OCI-LY1 (cell line): ENCODE measurements at regions not wholly inside any gene's neighbourhood (a gene's known extent, or its start where the extent isn't known, plus 50 kb on each side); places are given as distances from the start of the nearest gene placed in this dataset.

ENCODE experiments used
- H2AFZ ChIP-seq: fragments of 200-600 bp; sonication (generic), shearing (Covaris generic); 2 replicates; pipeline ENCODE4 v1.6.0; 2014; ENCODE audit warnings: antibody characterized with exemption, mild to moderate bottlenecking, low read length
- H3F3A ChIP-seq: fragments of 200-600 bp; sonication (generic), shearing (Covaris generic); 2 replicates; pipeline ENCODE4 v1.6.0; 2014; ENCODE audit warnings: mild to moderate bottlenecking, antibody characterized with exemption, low read length, moderate library complexity; ENCODE audit not compliant: insufficient read depth
- H3K27ac ChIP-seq: fragments of 200-600 bp; sonication (generic); 2 replicates; pipeline ENCODE4 v1.5.1; 2014; ENCODE audit warnings: low read length, mixed run types, mild to moderate bottlenecking, low read depth; ENCODE audit not compliant: poor library complexity, severe bottlenecking
- H3K27me3 ChIP-seq: fragments of 200-600 bp; sonication (generic); 2 replicates; pipeline ENCODE4 v1.6.0; 2014; ENCODE audit warnings: antibody characterized with exemption, mild to moderate bottlenecking, low read length, moderate library complexity; ENCODE audit not compliant: insufficient read depth
- H3K36me3 ChIP-seq: fragments of 200-600 bp; sonication (generic); 2 replicates; pipeline ENCODE4 v1.6.1; 2014; ENCODE audit warnings: mild to moderate bottlenecking, antibody characterized with exemption, low read length, moderate library complexity, mixed read lengths; ENCODE audit not compliant: insufficient read depth
- H3K4me1 ChIP-seq: fragments of 200-600 bp; sonication (generic); 2 replicates; pipeline ENCODE4 v1.5.1; 2014; ENCODE audit warnings: mild to moderate bottlenecking, low read length, moderate library complexity; ENCODE audit not compliant: insufficient read depth, severe bottlenecking
- H3K4me2 ChIP-seq: fragments of 200-600 bp; sonication (generic), shearing (Covaris generic); 2 replicates; pipeline ENCODE4 v1.6.1; 2014; ENCODE audit warnings: low read length
- H3K4me3 ChIP-seq: fragments of 200-600 bp; sonication (generic); 2 replicates; pipeline ENCODE4 v1.5.1; 2014; ENCODE audit warnings: low read length, low read depth, mild to moderate bottlenecking, mixed read lengths; ENCODE audit not compliant: poor library complexity, severe bottlenecking
- H3K79me2 ChIP-seq: fragments of 200-600 bp; shearing (Covaris generic); 2 replicates; pipeline ENCODE4 v1.6.1; 2016; ENCODE audit warnings: mixed run types, low read length, mixed read lengths; ENCODE audit not compliant: insufficient read depth
- H3K9ac ChIP-seq: fragments of 200-600 bp; sonication (generic), shearing (Covaris generic); 2 replicates; pipeline ENCODE4 v1.6.1; 2014; ENCODE audit warnings: mild to moderate bottlenecking, low read length, mixed read lengths
- H3K9me2 ChIP-seq: fragments of 200-600 bp; sonication (generic), shearing (Covaris generic); 2 replicates; pipeline ENCODE4 v1.6.1; 2014; ENCODE audit warnings: low read depth, mild to moderate bottlenecking, low read length, mixed read lengths
- H3K9me3 ChIP-seq: fragments of 200-600 bp; shearing (Covaris generic); 2 replicates; pipeline ENCODE4 v1.6.1; 2014; ENCODE audit warnings: low read length, mixed read lengths
- H4K20me1 ChIP-seq: fragments of 200-600 bp; sonication (generic), shearing (Covaris generic); 2 replicates; pipeline ENCODE4 v1.6.0; 2016; ENCODE audit warnings: mild to moderate bottlenecking, low read length; ENCODE audit not compliant: insufficient read depth
- CTCF ChIP-seq: fragments of 200-600 bp; sonication (generic), shearing (Covaris generic); IDR thresholded peaks from 2 replicates; pipeline ENCODE4 v1.5.1; 2017; ENCODE audit warnings: mild to moderate bottlenecking, antibody characterized with exemption, low read length, moderate library complexity, mixed read lengths
- EZH2 ChIP-seq: fragments of 200-600 bp; sonication (generic), shearing (Covaris generic); IDR thresholded peaks from 2 replicates; pipeline ENCODE4 v1.8.0; 2017; ENCODE audit warnings: borderline replicate concordance, mixed run types, mild to moderate bottlenecking, antibody characterized with exemption, low read length, moderate library complexity, mixed read lengths

GRCh38 chr9:11743356-11743755 lies 949.8 kb upstream of the TYRP1 start:
- Histone ChIP-seq H3K9me3 (no peaks in the 10 kb centered on the region), H3K36me3 (no peaks in the 10 kb centered on the region), H3K4me1 (no peaks in the 10 kb centered on the region), H3K27ac (no peak overlapping the region), H3F3A (no peaks in the 10 kb centered on the region), H3K27me3 (no peaks in the 10 kb centered on the region), H3K79me2 (no peaks in the 10 kb centered on the region), H3K4me2 (no peak overlapping the region), H4K20me1 (no peaks in the 10 kb centered on the region), H3K9ac (no peak overlapping the region), H3K9me2 (no peaks in the 10 kb centered on the region), H2AFZ (no peak overlapping the region), H3K4me3 (no peak overlapping the region)
- TF ChIP-seq CTCF = no peak
- TF ChIP-seq EZH2 = no peak

GRCh38 chr9:11749396-11749795 lies 943.8 kb upstream of the TYRP1 start:
- no peak overlapping the region for H3K4me3 ChIP-seq
- no peak overlapping the region for H3K4me2 ChIP-seq
- H3K9ac ChIP-seq = no peak overlapping the region
- H2AFZ ChIP-seq = no peak overlapping the region
- no peaks in the 10 kb centered on the region for H3F3A ChIP-seq
- no peaks in the 10 kb centered on the region for H3K9me2 ChIP-seq
- TF ChIP-seq EZH2 (no peak), CTCF (no peak)
- H3K79me2 ChIP-seq = no peaks in the 10 kb centered on the region
- H3K27ac ChIP-seq = no peak overlapping the region
- H3K9me3 ChIP-seq = no peaks in the 10 kb centered on the region
- H3K27me3 ChIP-seq = no peaks in the 10 kb centered on the region
- no peaks in the 10 kb centered on the region for H3K4me1 ChIP-seq
- H4K20me1 ChIP-seq = no peaks in the 10 kb centered on the region
- no peaks in the 10 kb centered on the region for H3K36me3 ChIP-seq

GRCh38 chr9:11755951-11756350 lies 937.2 kb upstream of the TYRP1 start:
- H3K27ac ChIP-seq = no peak overlapping the region
- no peaks in the 10 kb centered on the region for H3F3A ChIP-seq
- no peaks in the 10 kb centered on the region for H3K9me2 ChIP-seq
- no peaks in the 10 kb centered on the region for H4K20me1 ChIP-seq
- H3K4me2 ChIP-seq = no peak overlapping the region
- H3K4me3 ChIP-seq = no peak overlapping the region
- H3K27me3 ChIP-seq = no peaks in the 10 kb centered on the region
- no peaks in the 10 kb centered on the region for H3K9me3 ChIP-seq
- H3K4me1 ChIP-seq = no peaks in the 10 kb centered on the region
- no peaks in the 10 kb centered on the region for H3K79me2 ChIP-seq
- no peak for TF ChIP-seq EZH2
- no peak for TF ChIP-seq CTCF
- H3K9ac ChIP-seq = no peak overlapping the region
- no peak overlapping the region for H2AFZ ChIP-seq
- H3K36me3 ChIP-seq = no peaks in the 10 kb centered on the region
